ENCODE measurements at regions not wholly inside any gene's neighbourhood (a gene's known extent, or its start where the extent isn't known, plus 50 kb on each side); places are given as distances from the start of the nearest gene placed in this dataset.

DNA sequence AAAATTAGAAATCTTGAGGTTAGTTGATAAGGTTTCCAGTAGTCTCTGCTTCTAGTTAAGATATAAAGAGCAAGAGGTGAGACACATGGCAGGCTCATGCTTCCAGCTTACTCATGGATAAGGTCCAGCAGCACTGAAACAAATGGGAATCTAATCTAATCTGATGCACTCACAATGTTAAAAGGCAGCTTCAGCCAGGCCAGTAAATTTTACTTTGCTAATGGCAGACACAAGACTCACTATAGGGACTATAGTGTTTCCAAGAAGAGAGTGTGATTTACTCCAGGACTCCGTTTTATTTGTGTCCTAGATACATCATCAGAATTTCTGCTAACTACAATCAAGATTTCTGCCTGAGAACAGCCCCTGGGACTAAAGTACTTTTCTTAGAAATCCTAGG lies 324.8 kb downstream of the SMOC2 start:
- H3K4me2 ChIP-seq, result no peak overlapping the region

DNA sequence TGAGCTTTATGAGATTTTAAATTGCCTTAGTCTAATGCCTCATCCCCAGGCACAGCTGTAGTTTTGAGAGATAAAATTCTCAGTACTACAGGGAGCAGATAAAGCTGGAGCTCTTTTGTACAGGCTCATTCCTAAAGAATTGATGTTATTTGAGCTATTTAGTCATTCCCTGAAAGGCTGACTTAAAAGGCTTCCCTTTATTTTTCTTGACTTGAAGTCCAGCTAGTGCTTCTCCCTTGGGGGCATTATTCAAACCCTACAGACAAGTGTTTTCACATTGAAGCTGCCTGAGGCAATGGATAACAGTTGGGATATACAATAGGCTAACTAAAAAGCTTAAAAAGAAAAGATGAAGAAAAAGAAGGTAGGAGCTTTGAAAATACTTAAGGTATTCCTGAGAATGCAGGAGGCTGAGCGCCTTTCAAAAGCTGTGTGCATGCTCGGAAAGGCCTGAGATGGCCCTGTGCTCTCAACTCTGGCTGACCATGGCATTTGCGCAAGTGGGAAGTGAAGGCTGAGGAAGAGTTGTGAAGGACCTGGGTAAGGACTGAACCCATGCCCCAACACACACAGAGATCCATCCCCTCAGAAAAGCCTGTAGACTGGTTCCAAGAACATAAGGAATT lies 315.1 kb downstream of the SMOC2 start:
- Histone ChIP-seq H3K27me3 (ENCODE audit: insufficient read depth, low read depth) (no peaks in the 10 kb centered on the region), H3K9me2 (ENCODE audit: insufficient read depth) (no peaks in the 10 kb centered on the region), H3K4me1 (replicated peaks; ENCODE audit: insufficient read depth) (no peaks in the 10 kb centered on the region), H2AFZ (no peak overlapping the region), H3K4me2 (no peak overlapping the region), H3K4me3 (no peak overlapping the region), H3K36me3 (ENCODE audit: low read depth) (no peaks in the 10 kb centered on the region), H3F3A (ENCODE audit: insufficient read depth, low read depth) (no peaks in the 10 kb centered on the region), H4K20me1 (ENCODE audit: insufficient read depth) (no peaks in the 10 kb centered on the region), H3K9me3 (ENCODE audit: insufficient read depth, low read depth) (no peaks in the 10 kb centered on the region), H3K79me2 (ENCODE audit: low read depth) (no peaks in the 10 kb centered on the region), H3K27ac (no peak overlapping the region)
- intact Hi-C loops (cut with micrococcal nuclease; ENCODE audit: unreplicated experiment), result no loop called here
- POLR2A ChIA-PET (ENCODE audit: unreplicated experiment), result no interaction called here
- CTCF ChIA-PET, result no interaction called here
- no TSS peak for BruUV-seq (replicated peaks)
- TF ChIP-seq, protein P1, sequence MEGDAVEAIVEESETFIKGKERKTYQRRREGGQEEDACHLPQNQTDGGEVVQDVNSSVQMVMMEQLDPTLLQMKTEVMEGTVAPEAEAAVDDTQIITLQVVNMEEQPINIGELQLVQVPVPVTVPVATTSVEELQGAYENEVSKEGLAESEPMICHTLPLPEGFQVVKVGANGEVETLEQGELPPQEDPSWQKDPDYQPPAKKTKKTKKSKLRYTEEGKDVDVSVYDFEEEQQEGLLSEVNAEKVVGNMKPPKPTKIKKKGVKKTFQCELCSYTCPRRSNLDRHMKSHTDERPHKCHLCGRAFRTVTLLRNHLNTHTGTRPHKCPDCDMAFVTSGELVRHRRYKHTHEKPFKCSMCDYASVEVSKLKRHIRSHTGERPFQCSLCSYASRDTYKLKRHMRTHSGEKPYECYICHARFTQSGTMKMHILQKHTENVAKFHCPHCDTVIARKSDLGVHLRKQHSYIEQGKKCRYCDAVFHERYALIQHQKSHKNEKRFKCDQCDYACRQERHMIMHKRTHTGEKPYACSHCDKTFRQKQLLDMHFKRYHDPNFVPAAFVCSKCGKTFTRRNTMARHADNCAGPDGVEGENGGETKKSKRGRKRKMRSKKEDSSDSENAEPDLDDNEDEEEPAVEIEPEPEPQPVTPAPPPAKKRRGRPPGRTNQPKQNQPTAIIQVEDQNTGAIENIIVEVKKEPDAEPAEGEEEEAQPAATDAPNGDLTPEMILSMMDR (conservative IDR thresholded peaks at IDR 0.05), result no peak
- TF ChIP-seq EZH2 (IDR thresholded peaks at IDR 0.05; ENCODE audit: low read depth), result no peak
- no peak for DNase-seq

More for the DNA sequence above, 324.8 kb downstream of the SMOC2 start:
- no peaks in the 10 kb centered on the region for H3K4me1 ChIP-seq (replicated peaks; ENCODE audit: insufficient read depth)
- ChIA-PET POLR2A (ENCODE audit: unreplicated experiment) (no interaction called here), CTCF (no interaction called here)
- no peak for DNase-seq
- no peaks in the 10 kb centered on the region for H3F3A ChIP-seq (ENCODE audit: insufficient read depth, low read depth)
- H2AFZ ChIP-seq, result no peak overlapping the region
- H3K9me2 ChIP-seq (ENCODE audit: insufficient read depth), result no peaks in the 10 kb centered on the region; the same call in 1 of the 2 replicates
- H4K20me1 ChIP-seq (ENCODE audit: insufficient read depth), result no peaks in the 10 kb centered on the region
- no TSS peak for BruUV-seq (replicated peaks)
- H3K27ac ChIP-seq, result no peak overlapping the region
- H3K79me2 ChIP-seq (ENCODE audit: low read depth), result no peaks in the 10 kb centered on the region
- H3K36me3 ChIP-seq (ENCODE audit: low read depth), result no peaks in the 10 kb centered on the region
- intact Hi-C loops (cut with micrococcal nuclease; ENCODE audit: unreplicated experiment), result no loop called here
- H3K27me3 ChIP-seq (ENCODE audit: insufficient read depth, low read depth), result no peaks in the 10 kb centered on the region
- no peak for TF ChIP-seq EZH2 (IDR thresholded peaks at IDR 0.05; ENCODE audit: low read depth)
- TF ChIP-seq, protein P1 (conservative IDR thresholded peaks at IDR 0.05), result no peak
- no peaks in the 10 kb centered on the region for H3K9me3 ChIP-seq (ENCODE audit: insufficient read depth, low read depth)
- H3K4me3 ChIP-seq, result no peak overlapping the region

DNA sequence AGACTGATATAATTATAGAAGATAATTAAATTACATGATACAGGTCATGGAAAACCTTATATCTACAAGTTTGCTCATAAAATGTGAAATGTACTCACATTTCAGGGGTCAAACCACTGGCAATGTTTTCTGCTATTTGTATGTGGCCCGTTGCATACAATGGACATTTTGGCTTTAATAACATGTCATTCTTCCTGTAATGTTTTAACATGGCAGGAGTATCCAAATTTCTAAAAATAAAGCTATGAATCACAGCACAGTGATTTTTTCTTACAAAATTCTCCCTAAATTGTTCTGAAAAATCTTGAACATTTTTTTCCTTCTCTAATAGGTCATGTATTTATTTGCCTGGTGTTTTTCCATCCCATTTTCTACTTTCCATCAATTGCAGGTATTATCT lies 305.7 kb downstream of the SMOC2 start:
- Histone ChIP-seq H3K4me1 (replicated peaks; ENCODE audit: insufficient read depth) (no peaks in the 10 kb centered on the region), H3K4me3 (no peak overlapping the region), H4K20me1 (ENCODE audit: insufficient read depth) (no peaks in the 10 kb centered on the region), H2AFZ (no peak overlapping the region), H3K79me2 (ENCODE audit: low read depth) (no peaks in the 10 kb centered on the region), H3K27me3 (ENCODE audit: insufficient read depth, low read depth) (no peaks in the 10 kb centered on the region), H3K9me3 (ENCODE audit: insufficient read depth, low read depth) (no peaks in the 10 kb centered on the region), H3K9me2 (ENCODE audit: insufficient read depth) (no peaks in the 10 kb centered on the region), H3K27ac (no peak overlapping the region), H3K36me3 (ENCODE audit: low read depth) (no peaks in the 10 kb centered on the region), H3K4me2 (no peak overlapping the region), H3F3A (ENCODE audit: insufficient read depth, low read depth) (no peaks in the 10 kb centered on the region)
- CTCF ChIA-PET, result interaction anchor here (0.6 kb wide), 1 partner anchor 15 kb away, joined by 4 read pairs; no protein-coding TSS in a partner anchor
- DNase-seq, result no peak
- TF ChIP-seq, protein P1 (conservative IDR thresholded peaks at IDR 0.05), result no peak
- no peak for TF ChIP-seq EZH2 (IDR thresholded peaks at IDR 0.05; ENCODE audit: low read depth)
- BruUV-seq (replicated peaks), result no TSS peak
- POLR2A ChIA-PET (ENCODE audit: unreplicated experiment), result no interaction called here
- intact Hi-C loops (cut with micrococcal nuclease; ENCODE audit: unreplicated experiment), result no loop called here
